Tibial nerve (tissue), 3 donors: ENCODE measurements at regions not wholly inside any gene's neighbourhood (a gene's known extent, or its start where the extent isn't known, plus 50 kb on each side); places are given as distances from the start of the nearest gene placed in this dataset.

Source experiments
- CTCF ChIP-seq, 5 experiments: fragments of 200-600 bp in 3 of 5; fragments of 450-650 bp in 2 of 5; sonication (generic) in 3 of 5; IDR thresholded peaks; one replicate each; pipeline ENCODE4 v1.5.1; 2016 to 2019; ENCODE audit warnings: antibody characterized with exemption in 5 of 5, mild to moderate bottlenecking in 3 of 5, moderate library complexity in 2 of 5
- POLR2A ChIP-seq, 2 donors: fragments of 450-650 bp; IDR thresholded peaks; one replicate each; pipeline ENCODE4 v1.6.1; 2017; ENCODE audit warnings: antibody characterized with exemption in 2 of 2, mild to moderate bottlenecking in 2 of 2, moderate library complexity in 2 of 2

- TF ChIP-seq CTCF (IDR thresholded peaks at IDR 0.05) (no peak), POLR2A (IDR thresholded peaks at IDR 0.05) (no peak)
Measured at GRCh38 chr11:103594283-103594682, 442.2 kb upstream of the DDI1 start.
